Kidney (tissue), 10 donors: ENCODE measurements at regions not wholly inside any gene's neighbourhood (a gene's known extent, or its start where the extent isn't known, plus 50 kb on each side); places are given as distances from the start of the nearest gene placed in this dataset.
A peak's percentile ranks its signal among the peaks of the same experiment; 100 is the strongest.
"Not testable (repeated sequence)": the region's sequence is repeated elsewhere in the genome, so short reads cannot be mapped to it uniquely, and the experiment has no call there.

ENCODE experiments used
- DNase-seq, 5 donors: peaks; one replicate each; pipeline ENCODE4 v3.0.0-alpha.2; 2013 to 2020
- FAIRE-seq: peaks from 2 replicates; lab custom pipeline; 2012; peaks lifted over from hg19 to GRCh38; lab: Jason Lieb, UNC
- H3K27ac ChIP-seq, 2 donors: one replicate each; pipeline ENCODE4 v1.7.0; 2013; ENCODE audit warnings: low read depth in 2 of 2, low read length in 2 of 2, inconsistent platforms in 1 of 2
- H3K27me3 ChIP-seq: one replicate; pipeline ENCODE4 v1.7.1; 2013; ENCODE audit warnings: low read length, inconsistent platforms; ENCODE audit not compliant: control insufficient read depth, insufficient read depth
- H3K36me3 ChIP-seq, 3 donors: one replicate each; pipeline versions ENCODE4 v1.7.0 to v1.7.1; 2013; ENCODE audit warnings: low read length in 3 of 3, control low read depth in 1 of 3, inconsistent platforms in 1 of 3; ENCODE audit not compliant: insufficient read depth in 3 of 3, control insufficient read depth in 2 of 3
- H3K4me1 ChIP-seq, 3 donors: one replicate each; pipeline versions ENCODE4 v1.7.0 to v1.7.1; 2013; ENCODE audit warnings: low read length in 3 of 3, inconsistent platforms in 1 of 3, low read depth in 1 of 3; ENCODE audit not compliant: control insufficient read depth in 2 of 3, insufficient read depth in 2 of 3
- H3K4me3 ChIP-seq, 3 donors: one replicate each; pipeline versions ENCODE4 v1.7.0 to v1.8.1; 2013; ENCODE audit warnings: low read length in 3 of 3, control low read depth in 1 of 3, inconsistent platforms in 1 of 3
- H3K9ac ChIP-seq, 3 donors: one replicate each; pipeline versions ENCODE4 v1.7.0 to v1.7.1; 2013; ENCODE audit warnings: low read length in 3 of 3, control low read depth in 1 of 3, inconsistent platforms in 1 of 3
- H3K9me3 ChIP-seq, 3 donors: one replicate each; pipeline versions ENCODE4 v1.7.0 to v1.7.1; 2013; ENCODE audit warnings: low read length in 3 of 3, control low read depth in 1 of 3, inconsistent platforms in 1 of 3; ENCODE audit not compliant: control insufficient read depth in 2 of 3, insufficient read depth in 1 of 3
- intact Hi-C: fragments of 100-400 bp; cut with DNase I; formaldehyde crosslinking; loops from one replicate; pipeline ENCODE4 v1.11.1; 2022
- donor health status: control.
- donor health status: control.
- donor health status: DM: yes; HTN: yes; CAD: no.
- donor health status: Normal renal cell carcinoma (clear cell type).

DNA sequence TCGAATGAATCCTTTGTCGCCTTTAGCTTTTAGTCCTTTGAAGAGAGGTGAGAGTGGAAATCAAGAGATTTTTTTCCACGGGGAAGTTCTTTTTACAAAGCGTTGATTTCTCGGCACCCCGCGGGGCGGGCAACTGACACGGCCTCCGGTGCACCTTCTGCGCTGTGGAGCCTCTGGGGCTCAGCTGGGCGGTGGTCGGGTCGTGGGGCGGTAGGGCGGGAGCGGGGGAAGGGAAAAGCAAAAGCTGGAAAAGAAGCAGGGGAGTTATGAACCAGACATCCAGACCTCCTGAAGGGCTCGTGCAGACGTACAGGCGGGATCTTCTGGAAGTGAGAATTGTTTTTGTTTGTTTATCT is 63.3 kb downstream of the PPIAL4C start:
- H3K4me1 ChIP-seq, H3K27ac ChIP-seq, H3K9ac ChIP-seq, FAIRE-seq, H3K36me3 ChIP-seq, H3K27me3 ChIP-seq, intact Hi-C loops, H3K9me3 ChIP-seq: not testable (repeated sequence)
- peak overlapping the region in 1 of 3 donors; percentile 28 for H3K4me3 ChIP-seq
- DNase-seq, result peak in 4 of 5 donors; percentile 9 to 39 (median 20)

DNA sequence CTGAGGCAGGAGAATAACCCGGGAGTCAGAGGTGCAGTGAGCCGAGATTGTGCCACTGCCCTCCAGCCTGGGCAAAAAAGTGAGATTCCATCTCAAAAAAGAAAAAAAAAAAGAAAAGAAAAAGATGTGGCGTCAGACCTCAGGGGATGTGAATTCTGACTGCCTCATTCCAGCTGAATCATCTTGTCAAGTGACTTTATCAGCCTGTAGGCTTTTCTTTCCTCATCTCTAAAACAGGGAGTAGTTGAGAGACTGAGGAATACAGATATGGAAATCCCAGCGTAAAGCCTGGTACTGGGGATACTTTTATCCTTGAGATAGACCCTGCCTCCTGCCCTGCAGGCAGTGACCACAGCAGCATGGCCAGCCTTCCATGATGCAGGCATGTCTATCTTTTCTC is 74.1 kb downstream of the PPIAL4C start:
- H3K4me3 ChIP-seq, H3K36me3 ChIP-seq, H3K4me1 ChIP-seq, H3K9ac ChIP-seq, intact Hi-C loops, FAIRE-seq, H3K27me3 ChIP-seq, DNase-seq, H3K9me3 ChIP-seq, H3K27ac ChIP-seq: not testable (repeated sequence)

DNA sequence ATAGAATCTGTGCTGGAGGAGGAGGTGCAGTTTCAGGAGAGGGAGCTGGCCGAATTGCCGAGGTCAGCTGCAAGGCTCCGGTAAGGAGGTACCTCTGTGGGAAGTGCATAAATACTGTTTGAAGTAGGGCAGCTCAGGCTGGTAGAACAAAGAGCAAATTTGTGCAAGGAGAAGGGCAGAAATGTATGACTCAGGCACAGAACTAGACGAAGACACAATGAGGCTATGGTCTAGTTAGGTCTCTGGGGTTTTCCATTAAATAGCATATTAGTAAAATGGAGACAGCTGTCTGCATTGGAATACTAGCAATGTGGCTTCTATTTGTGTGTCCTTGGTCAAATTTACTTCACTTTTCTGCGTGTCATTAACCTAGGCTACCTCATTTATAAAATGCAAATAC is 74.5 kb downstream of the PPIAL4C start:
- H3K9me3 ChIP-seq, H3K36me3 ChIP-seq, DNase-seq, H3K9ac ChIP-seq, H3K4me1 ChIP-seq, H3K27me3 ChIP-seq, intact Hi-C loops, H3K4me3 ChIP-seq, FAIRE-seq, H3K27ac ChIP-seq: not testable (repeated sequence)

DNA sequence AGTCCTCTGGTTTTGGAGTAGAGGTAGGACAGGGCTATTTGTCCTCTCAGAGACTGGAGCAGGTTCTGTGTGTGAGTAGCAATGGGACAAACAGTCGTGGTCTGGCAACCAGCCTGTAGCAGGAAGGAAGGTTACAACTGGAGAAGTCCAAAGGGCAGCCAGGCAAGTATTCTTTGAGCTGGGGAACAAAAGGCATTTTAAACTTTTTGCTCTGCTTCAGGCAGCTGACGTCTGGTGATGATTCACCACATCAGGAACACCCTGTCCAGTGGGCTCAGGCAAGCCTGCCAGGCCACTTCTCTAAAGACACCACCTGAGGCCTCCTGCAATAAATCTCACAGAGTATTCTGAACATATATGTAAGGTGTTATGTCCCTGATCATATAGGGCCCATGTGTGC is 81.0 kb downstream of the PPIAL4C start:
- H3K27me3 ChIP-seq, H3K36me3 ChIP-seq, H3K4me3 ChIP-seq, DNase-seq, H3K9ac ChIP-seq, H3K27ac ChIP-seq, H3K4me1 ChIP-seq, intact Hi-C loops, H3K9me3 ChIP-seq, FAIRE-seq: not testable (repeated sequence)

DNA sequence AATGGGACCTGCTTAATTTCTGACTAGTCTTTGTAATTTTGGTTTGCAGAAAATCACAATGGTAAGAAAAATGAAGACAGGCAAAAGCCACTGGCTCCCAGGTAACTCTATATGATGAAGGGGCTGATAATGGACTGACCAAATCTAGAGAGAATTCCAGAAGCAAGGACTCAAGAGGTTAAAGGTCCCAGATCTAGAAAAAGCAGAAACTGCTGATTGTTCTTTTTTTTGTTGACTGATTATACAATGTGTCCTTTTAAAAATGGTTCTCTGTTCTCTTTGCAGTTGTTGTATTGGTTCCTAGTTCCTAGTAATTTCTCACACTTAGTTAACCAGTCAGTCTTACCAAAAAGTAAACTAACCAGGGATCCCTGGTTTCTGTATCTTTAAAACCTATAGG is 81.4 kb downstream of the PPIAL4C start:
- H3K36me3 ChIP-seq, intact Hi-C loops, H3K27me3 ChIP-seq, H3K4me3 ChIP-seq, H3K9ac ChIP-seq, H3K4me1 ChIP-seq, DNase-seq, FAIRE-seq, H3K27ac ChIP-seq, H3K9me3 ChIP-seq: not testable (repeated sequence)

DNA sequence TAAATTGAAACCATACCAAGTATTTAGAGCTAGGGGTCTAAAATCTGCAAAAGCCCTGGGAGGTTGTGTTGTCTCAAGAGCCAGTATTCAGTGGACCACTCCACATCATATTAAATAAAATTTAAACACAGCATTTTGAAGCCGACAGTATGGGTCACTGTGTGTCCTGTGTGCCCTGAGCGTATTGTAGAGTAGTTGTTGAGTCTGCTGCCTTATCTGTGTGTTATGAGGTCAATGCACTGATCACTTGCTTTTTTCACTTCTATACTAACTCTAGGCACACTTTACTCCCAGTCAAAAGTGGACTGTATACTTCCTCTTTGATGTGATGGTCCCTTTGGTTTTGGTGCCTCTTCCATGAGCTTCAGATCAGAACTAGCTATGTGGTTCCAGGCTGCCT is 81.9 kb downstream of the PPIAL4C start:
- intact Hi-C loops, H3K27me3 ChIP-seq, H3K27ac ChIP-seq, H3K4me1 ChIP-seq, H3K9ac ChIP-seq, DNase-seq, FAIRE-seq, H3K36me3 ChIP-seq, H3K4me3 ChIP-seq, H3K9me3 ChIP-seq: not testable (repeated sequence)

DNA sequence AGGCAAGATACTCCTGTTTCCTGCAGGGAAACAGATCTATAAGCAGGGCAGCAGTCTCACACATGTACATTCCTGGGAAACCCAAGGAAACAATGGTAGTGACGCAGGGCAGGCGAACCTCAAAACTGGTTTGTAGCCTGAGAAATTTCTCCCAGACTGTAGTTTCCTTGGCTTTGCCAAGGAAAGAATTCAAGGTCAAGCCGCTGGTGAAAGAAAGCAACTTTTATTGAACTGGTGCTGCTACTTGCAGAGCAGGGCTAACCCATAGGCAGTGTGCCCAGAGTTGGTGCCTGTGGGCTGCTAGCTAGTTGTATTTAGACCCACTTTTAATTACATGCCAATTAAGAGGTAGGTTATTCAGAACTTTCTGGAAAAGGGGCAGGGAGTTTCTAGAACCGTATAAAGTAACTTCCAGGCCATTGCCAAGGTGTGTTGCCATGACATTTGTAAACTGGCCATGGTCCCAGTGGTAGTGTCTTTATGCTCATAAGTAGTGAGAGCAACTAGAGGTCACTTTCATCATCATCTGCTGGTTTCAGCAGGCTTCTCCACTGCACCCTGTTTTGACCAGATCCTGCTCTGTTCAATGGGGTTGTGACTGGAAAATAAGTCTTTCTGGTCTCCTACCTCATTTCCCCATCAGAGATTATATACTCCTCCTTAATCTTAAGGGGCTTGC is 89.7 kb downstream of the PPIAL4C start:
- H3K27me3 ChIP-seq, H3K4me1 ChIP-seq, H3K9me3 ChIP-seq, H3K4me3 ChIP-seq, DNase-seq, intact Hi-C loops, H3K9ac ChIP-seq, H3K27ac ChIP-seq, H3K36me3 ChIP-seq, FAIRE-seq: not testable (repeated sequence)

DNA sequence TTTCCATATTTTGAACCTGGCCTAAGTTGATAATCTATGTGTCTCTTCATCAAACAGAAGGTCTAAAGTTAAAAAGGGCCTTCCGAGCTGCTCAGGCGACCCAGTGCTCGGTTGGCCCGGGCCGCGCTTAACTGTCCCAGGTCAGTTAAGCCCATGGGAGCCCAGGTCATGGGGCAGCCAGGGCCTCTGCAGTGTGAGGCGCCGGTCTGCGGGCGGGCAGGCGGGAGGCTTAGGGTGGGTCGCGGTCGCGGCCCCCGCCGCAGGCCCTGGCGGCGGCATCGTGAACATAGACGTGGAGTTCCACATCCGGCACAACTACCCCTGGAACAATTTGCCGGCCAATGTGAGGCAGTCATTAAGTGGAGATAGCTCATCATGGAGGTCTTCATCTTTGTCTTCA is 91.3 kb downstream of the PPIAL4C start:
- intact Hi-C loops, FAIRE-seq, H3K36me3 ChIP-seq, H3K27me3 ChIP-seq, H3K9ac ChIP-seq, H3K4me1 ChIP-seq, H3K27ac ChIP-seq, H3K9me3 ChIP-seq, H3K4me3 ChIP-seq: not testable (repeated sequence)
- peak in 1 of 5 donors; percentile 33 for DNase-seq
